ENCODE measurements at regions not wholly inside any gene's neighbourhood (a gene's known extent, or its start where the extent isn't known, plus 50 kb on each side); places are given as distances from the start of the nearest gene placed in this dataset.

DNA sequence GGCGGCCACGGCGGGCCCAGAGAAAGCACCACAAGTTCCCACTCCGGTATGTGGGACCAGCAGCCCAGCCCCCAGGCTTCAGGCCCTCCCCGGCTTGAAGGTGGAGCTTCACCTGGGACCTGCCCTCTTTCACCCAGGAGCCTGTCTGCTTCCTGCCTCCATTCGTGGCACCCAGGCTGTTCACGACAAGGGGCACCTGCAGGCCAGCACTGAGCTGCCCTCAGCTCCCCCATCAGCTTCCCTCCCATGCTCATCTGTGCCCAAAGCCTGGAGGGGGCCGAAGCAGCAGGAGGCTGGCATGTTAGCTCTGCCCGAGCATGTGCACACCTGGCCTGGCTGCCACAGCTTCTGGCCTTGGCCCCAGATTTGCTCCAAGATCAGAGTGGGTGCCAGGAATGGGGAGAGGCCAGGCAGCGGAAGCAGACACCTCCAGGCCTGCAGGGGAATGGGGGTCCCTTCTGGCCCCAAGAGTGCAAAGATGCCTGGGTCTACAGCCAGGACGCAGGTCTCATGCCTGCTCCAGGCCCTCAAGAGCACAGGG, 312.4 kb upstream of the SYT4 start:
- DNase-seq (ENCODE audit: low spot score) = no peak
- Mint-ChIP-seq H3K36me3 (ENCODE audit: low read depth) (no peaks in the 10 kb centered on the region), H3K9me3 (no peaks in the 10 kb centered on the region), H3K4me3 (ENCODE audit: low read depth) (no peak overlapping the region), H3K4me1 (ENCODE audit: low read depth) (no peaks in the 10 kb centered on the region), H3K27me3 (ENCODE audit: low read depth) (no peaks in the 10 kb centered on the region), H3K27ac (no peak overlapping the region)
- intact Hi-C loops (cut with micrococcal nuclease) = no loop called here

DNA sequence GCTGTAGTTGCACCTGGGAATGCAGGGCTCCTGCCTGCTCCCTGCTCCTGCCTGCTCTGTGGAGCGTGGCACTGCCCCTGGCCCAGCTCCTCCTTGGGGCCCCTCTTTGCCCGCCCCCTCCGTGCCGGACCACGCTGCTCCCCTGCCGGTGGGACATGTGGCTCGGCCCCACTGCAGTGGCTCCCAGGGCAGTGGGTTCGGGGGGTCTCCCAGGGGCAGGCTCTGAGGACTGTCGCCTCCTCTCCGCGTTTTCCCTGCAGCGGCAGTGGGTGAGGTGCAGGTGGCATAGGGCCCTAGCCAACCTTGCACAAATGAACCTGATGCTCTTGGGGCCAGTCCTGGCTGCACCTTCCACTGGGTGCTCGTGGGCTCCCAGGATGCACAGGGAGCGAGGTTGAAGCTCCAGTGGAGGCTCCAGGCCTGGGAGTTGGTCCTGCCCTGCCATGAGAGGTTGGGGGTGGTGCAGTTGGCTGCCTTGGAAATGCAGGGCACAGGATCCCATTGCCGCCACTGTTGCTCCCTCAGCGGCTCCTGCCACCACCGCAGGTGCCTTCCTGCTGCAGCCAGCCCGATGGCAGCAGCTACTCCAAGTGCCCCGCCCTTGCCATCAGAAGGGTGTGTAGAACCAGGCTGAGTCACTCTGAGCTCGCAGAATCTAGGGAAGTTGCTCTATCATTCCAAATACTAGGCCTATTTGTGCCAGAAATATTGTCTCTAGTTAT, 313.1 kb upstream of the SYT4 start:
- DNase-seq (ENCODE audit: low spot score) = no peak
- Mint-ChIP-seq H3K4me3 (ENCODE audit: low read depth) (no peak overlapping the region), H3K4me1 (ENCODE audit: low read depth) (no peaks in the 10 kb centered on the region), H3K9me3 (no peaks in the 10 kb centered on the region), H3K27me3 (ENCODE audit: low read depth) (no peaks in the 10 kb centered on the region), H3K36me3 (ENCODE audit: low read depth) (no peaks in the 10 kb centered on the region), H3K27ac (no peak overlapping the region)
- intact Hi-C loops (cut with micrococcal nuclease) = no loop called here

GRCh38 chr18:43592269-43592668, 315.0 kb upstream of the SYT4 start:
- DNase-seq (ENCODE audit: low spot score) = no peak
- intact Hi-C loops (cut with micrococcal nuclease) = no loop called here
- H3K36me3 Mint-ChIP-seq (ENCODE audit: low read depth) = no peaks in the 10 kb centered on the region
- H3K4me3 Mint-ChIP-seq (ENCODE audit: low read depth) = no peak overlapping the region
- no peaks in the 10 kb centered on the region for H3K27me3 Mint-ChIP-seq (ENCODE audit: low read depth)
- no peaks in the 10 kb centered on the region for H3K4me1 Mint-ChIP-seq (ENCODE audit: low read depth)
- H3K27ac Mint-ChIP-seq = no peak overlapping the region
- no peaks in the 10 kb centered on the region for H3K9me3 Mint-ChIP-seq

- no peak overlapping the region for H3K4me3 Mint-ChIP-seq (ENCODE audit: low read depth)
- no peaks in the 10 kb centered on the region for H3K36me3 Mint-ChIP-seq (ENCODE audit: low read depth)
- no peak overlapping the region for H3K27ac Mint-ChIP-seq
- DNase-seq (ENCODE audit: low spot score) = no peak
- intact Hi-C loops (cut with micrococcal nuclease) = no loop called here
- no peaks in the 10 kb centered on the region for H3K27me3 Mint-ChIP-seq (ENCODE audit: low read depth)
- H3K9me3 Mint-ChIP-seq = no peaks in the 10 kb centered on the region
- H3K4me1 Mint-ChIP-seq (ENCODE audit: low read depth) = no peaks in the 10 kb centered on the region
Measured at GRCh38 chr18:43596105-43596712, 318.9 kb upstream of the SYT4 start.

GRCh38 chr18:43601432-43601831, 324.1 kb upstream of the SYT4 start:
- Mint-ChIP-seq H3K36me3 (ENCODE audit: low read depth) (no peaks in the 10 kb centered on the region), H3K4me1 (ENCODE audit: low read depth) (no peaks in the 10 kb centered on the region), H3K9me3 (peaks cover 20% of the 10 kb centered on the region), H3K4me3 (ENCODE audit: low read depth) (no peak overlapping the region), H3K27ac (no peak overlapping the region), H3K27me3 (ENCODE audit: low read depth) (no peaks in the 10 kb centered on the region)
- DNase-seq (ENCODE audit: low spot score) = no peak
- intact Hi-C loops (cut with micrococcal nuclease) = no loop called here

DNA sequence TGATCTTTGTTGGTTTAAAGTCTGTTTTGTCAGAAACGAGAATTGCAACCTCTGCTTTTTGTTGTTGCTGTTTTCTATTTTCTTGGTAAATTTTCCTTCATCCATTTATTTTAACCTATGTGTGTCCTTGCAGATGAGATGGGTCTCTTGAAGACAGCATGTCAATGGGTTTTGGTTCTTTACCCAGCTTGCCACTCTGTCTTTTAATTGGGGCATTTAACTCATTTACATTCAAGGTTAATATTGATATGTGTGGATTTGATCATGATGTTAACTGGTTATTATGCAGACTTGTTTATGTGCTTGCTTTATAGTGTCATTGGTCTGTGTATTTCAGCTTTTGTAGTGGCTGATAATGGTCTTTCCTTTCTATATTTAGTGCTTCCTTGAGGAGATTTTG, 327.9 kb upstream of the SYT4 start:
- Mint-ChIP-seq H3K27me3 (ENCODE audit: low read depth) (no peaks in the 10 kb centered on the region), H3K27ac (no peak overlapping the region), H3K36me3 (ENCODE audit: low read depth) (no peaks in the 10 kb centered on the region), H3K4me1 (ENCODE audit: low read depth) (no peaks in the 10 kb centered on the region), H3K9me3 (peaks cover 24% of the 10 kb centered on the region), H3K4me3 (ENCODE audit: low read depth) (no peak overlapping the region)
- intact Hi-C loops (cut with micrococcal nuclease) = no loop called here
- DNase-seq (ENCODE audit: low spot score) = no peak

DNA sequence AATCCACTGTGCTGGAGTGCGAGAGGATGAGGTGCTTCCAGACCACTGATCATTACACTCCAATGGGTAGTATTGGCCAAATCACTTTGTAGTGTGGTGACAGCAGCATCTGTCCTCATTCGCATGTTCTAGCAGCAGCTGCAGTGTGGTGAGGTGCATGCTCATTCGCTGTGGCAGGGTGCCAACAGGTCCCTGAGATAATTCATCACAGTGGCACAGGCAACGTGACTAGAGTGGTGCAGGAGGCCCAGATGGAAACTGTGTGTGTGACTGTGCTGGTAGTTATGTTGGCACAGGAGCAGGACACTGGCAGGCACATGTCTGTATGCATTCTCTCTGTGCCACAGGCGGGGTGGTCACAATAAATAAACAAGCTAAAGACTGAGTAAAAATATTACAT, 329.5 kb upstream of the SYT4 start:
- DNase-seq (ENCODE audit: low spot score) = no peak
- no peak overlapping the region for H3K4me3 Mint-ChIP-seq (ENCODE audit: low read depth)
- H3K27me3 Mint-ChIP-seq (ENCODE audit: low read depth) = no peaks in the 10 kb centered on the region
- peaks cover 24% of the 10 kb centered on the region for H3K9me3 Mint-ChIP-seq
- intact Hi-C loops (cut with micrococcal nuclease) = no loop called here
- no peak overlapping the region for H3K27ac Mint-ChIP-seq
- no peaks in the 10 kb centered on the region for H3K4me1 Mint-ChIP-seq (ENCODE audit: low read depth)
- H3K36me3 Mint-ChIP-seq (ENCODE audit: low read depth) = no peaks in the 10 kb centered on the region

DNA sequence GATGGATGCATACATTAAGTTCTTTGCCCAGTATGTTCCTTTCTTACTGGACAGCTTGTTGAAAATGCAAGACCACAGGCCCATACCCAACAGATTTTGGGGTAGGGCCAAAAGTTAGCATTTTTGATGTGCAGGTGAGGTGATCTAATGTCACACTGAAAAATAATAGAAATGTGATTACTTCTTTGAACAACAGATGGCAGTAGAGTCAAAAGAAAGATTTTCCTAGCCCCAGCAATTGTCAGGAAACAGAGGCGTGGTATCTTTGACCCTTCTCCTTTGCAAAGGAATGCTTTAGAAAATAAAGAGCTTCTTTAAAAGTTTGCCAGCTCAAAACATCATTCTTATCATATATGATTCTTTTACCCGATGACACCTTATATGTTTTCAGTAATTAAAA, 343.6 kb upstream of the SYT4 start:
- no peak overlapping the region for H3K4me3 Mint-ChIP-seq (ENCODE audit: low read depth)
- no peak for DNase-seq (ENCODE audit: low spot score)
- H3K4me1 Mint-ChIP-seq (ENCODE audit: low read depth) = no peaks in the 10 kb centered on the region
- intact Hi-C loops (cut with micrococcal nuclease) = loop anchor here (2.0 to 5.0 kb wide), 2 partner anchors 1591 to 1764 kb away; no protein-coding TSS in a partner anchor
- no peaks in the 10 kb centered on the region for H3K9me3 Mint-ChIP-seq
- H3K36me3 Mint-ChIP-seq (ENCODE audit: low read depth) = no peaks in the 10 kb centered on the region
- no peaks in the 10 kb centered on the region for H3K27me3 Mint-ChIP-seq (ENCODE audit: low read depth)
- no peak overlapping the region for H3K27ac Mint-ChIP-seq

- intact Hi-C loops (cut with micrococcal nuclease) = loop anchor here (5.0 kb wide), 1 partner anchor 1590 kb away; no protein-coding TSS in a partner anchor
- Mint-ChIP-seq H3K36me3 (ENCODE audit: low read depth) (no peaks in the 10 kb centered on the region), H3K27me3 (ENCODE audit: low read depth) (no peaks in the 10 kb centered on the region), H3K4me1 (ENCODE audit: low read depth) (no peaks in the 10 kb centered on the region), H3K4me3 (ENCODE audit: low read depth) (no peak overlapping the region), H3K27ac (no peak overlapping the region), H3K9me3 (no peaks in the 10 kb centered on the region)
- DNase-seq (ENCODE audit: low spot score) = no peak
Measured at GRCh38 chr18:43622024-43622423, 344.7 kb upstream of the SYT4 start.

- Mint-ChIP-seq H3K4me1 (ENCODE audit: low read depth) (no peaks in the 10 kb centered on the region), H3K4me3 (ENCODE audit: low read depth) (no peak overlapping the region), H3K27me3 (ENCODE audit: low read depth) (no peaks in the 10 kb centered on the region), H3K36me3 (ENCODE audit: low read depth) (no peaks in the 10 kb centered on the region), H3K9me3 (no peaks in the 10 kb centered on the region), H3K27ac (no peak overlapping the region)
- intact Hi-C loops (cut with micrococcal nuclease) = no loop called here
- no peak for DNase-seq (ENCODE audit: low spot score)
Measured at GRCh38 chr18:43625582-43625981, 348.3 kb upstream of the SYT4 start.

- H3K9me3 Mint-ChIP-seq = no peaks in the 10 kb centered on the region
- H3K27ac Mint-ChIP-seq = no peak overlapping the region
- no peaks in the 10 kb centered on the region for H3K27me3 Mint-ChIP-seq (ENCODE audit: low read depth)
- DNase-seq (ENCODE audit: low spot score) = no peak
- H3K36me3 Mint-ChIP-seq (ENCODE audit: low read depth) = no peaks in the 10 kb centered on the region
- no peaks in the 10 kb centered on the region for H3K4me1 Mint-ChIP-seq (ENCODE audit: low read depth)
- no peak overlapping the region for H3K4me3 Mint-ChIP-seq (ENCODE audit: low read depth)
- intact Hi-C loops (cut with micrococcal nuclease) = no loop called here
Measured at GRCh38 chr18:43627848-43628530, 350.7 kb upstream of the SYT4 start.

GRCh38 chr18:43634994-43635393, 357.7 kb upstream of the SYT4 start:
- no peak overlapping the region for H3K27ac Mint-ChIP-seq
- no peak overlapping the region for H3K4me3 Mint-ChIP-seq (ENCODE audit: low read depth)
- no peaks in the 10 kb centered on the region for H3K4me1 Mint-ChIP-seq (ENCODE audit: low read depth)
- intact Hi-C loops (cut with micrococcal nuclease) = no loop called here
- no peaks in the 10 kb centered on the region for H3K36me3 Mint-ChIP-seq (ENCODE audit: low read depth)
- H3K9me3 Mint-ChIP-seq = peaks cover 6% of the 10 kb centered on the region
- H3K27me3 Mint-ChIP-seq (ENCODE audit: low read depth) = no peaks in the 10 kb centered on the region
- DNase-seq (ENCODE audit: low spot score) = no peak

GRCh38 chr18:43635397-43635796, 358.1 kb upstream of the SYT4 start:
- Mint-ChIP-seq H3K27ac (no peak overlapping the region), H3K9me3 (peaks cover 6% of the 10 kb centered on the region), H3K27me3 (ENCODE audit: low read depth) (no peaks in the 10 kb centered on the region), H3K36me3 (ENCODE audit: low read depth) (no peaks in the 10 kb centered on the region), H3K4me3 (ENCODE audit: low read depth) (no peak overlapping the region), H3K4me1 (ENCODE audit: low read depth) (no peaks in the 10 kb centered on the region)
- intact Hi-C loops (cut with micrococcal nuclease) = no loop called here
- DNase-seq (ENCODE audit: low spot score) = no peak
